ENCODE measurements at regions not wholly inside any gene's neighbourhood (a gene's known extent, or its start where the extent isn't known, plus 50 kb on each side); places are given as distances from the start of the nearest gene placed in this dataset.

DNA sequence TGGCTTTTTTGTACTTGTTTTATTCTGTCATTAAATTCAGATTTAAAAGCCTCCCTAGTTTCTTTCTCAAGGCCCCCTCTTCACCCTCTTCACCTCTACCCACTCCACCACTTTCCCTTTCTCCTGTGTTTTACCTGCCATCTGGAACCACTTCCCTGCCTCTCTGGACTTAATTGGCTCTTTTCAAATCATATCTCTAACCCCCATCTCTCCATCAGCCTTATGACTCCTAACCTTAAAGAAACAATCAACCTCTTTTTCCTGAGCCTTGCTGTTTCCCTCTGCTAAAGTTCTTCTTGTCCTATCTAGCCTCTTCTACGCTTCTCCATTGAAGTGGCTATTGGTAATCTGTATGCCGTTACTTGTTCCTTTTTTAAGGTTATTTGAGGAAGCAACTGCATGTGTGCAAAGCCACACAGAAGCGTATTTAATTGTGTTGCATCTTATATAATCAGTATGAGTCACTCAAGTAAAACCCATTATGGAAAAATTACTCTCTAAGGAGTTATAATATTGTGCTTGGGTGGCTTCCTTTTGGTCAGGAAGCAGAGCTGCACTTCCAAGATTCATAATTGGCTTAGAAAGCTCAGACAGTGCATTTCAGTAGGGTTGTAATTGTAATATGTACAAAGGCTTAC, 653.6 kb upstream of the ITGA1 start:
- TF ChIP-seq, protein P1, sequence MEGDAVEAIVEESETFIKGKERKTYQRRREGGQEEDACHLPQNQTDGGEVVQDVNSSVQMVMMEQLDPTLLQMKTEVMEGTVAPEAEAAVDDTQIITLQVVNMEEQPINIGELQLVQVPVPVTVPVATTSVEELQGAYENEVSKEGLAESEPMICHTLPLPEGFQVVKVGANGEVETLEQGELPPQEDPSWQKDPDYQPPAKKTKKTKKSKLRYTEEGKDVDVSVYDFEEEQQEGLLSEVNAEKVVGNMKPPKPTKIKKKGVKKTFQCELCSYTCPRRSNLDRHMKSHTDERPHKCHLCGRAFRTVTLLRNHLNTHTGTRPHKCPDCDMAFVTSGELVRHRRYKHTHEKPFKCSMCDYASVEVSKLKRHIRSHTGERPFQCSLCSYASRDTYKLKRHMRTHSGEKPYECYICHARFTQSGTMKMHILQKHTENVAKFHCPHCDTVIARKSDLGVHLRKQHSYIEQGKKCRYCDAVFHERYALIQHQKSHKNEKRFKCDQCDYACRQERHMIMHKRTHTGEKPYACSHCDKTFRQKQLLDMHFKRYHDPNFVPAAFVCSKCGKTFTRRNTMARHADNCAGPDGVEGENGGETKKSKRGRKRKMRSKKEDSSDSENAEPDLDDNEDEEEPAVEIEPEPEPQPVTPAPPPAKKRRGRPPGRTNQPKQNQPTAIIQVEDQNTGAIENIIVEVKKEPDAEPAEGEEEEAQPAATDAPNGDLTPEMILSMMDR (IDR thresholded peaks at IDR 0.05): no peak
- TF ChIP-seq POLR2AphosphoS5 (IDR thresholded peaks at IDR 0.05) (no peak), EP300 (IDR thresholded peaks at IDR 0.05; ENCODE audit: low read depth) (no peak)
